ENCODE measurements at regions not wholly inside any gene's neighbourhood (a gene's known extent, or its start where the extent isn't known, plus 50 kb on each side); places are given as distances from the start of the nearest gene placed in this dataset.

- Histone ChIP-seq H3K4me1 (ENCODE audit: insufficient read depth, low read length, poor library complexity, severe bottlenecking) (no peaks in the 10 kb centered on the region), H3K4me3 (ENCODE audit: low read depth, low read length, poor library complexity, severe bottlenecking) (no peak overlapping the region), H3K36me3 (ENCODE audit: insufficient read depth, low read length, poor library complexity, severe bottlenecking) (no peaks in the 10 kb centered on the region), H3K27ac (ENCODE audit: low read depth, low read length, poor library complexity, severe bottlenecking) (no peak overlapping the region), H3K9me3 (ENCODE audit: low read depth, low read length, poor library complexity, severe bottlenecking) (no peaks in the 10 kb centered on the region), H3K27me3 (replicated peaks; ENCODE audit: insufficient read depth, low read depth, low read length, poor library complexity) (no peaks in the 10 kb centered on the region)
- ChIA-PET POLR2A (ENCODE audit: low non-redundant PET) (no interaction called here), CTCF (no interaction called here)
- intact Hi-C loops (cut with micrococcal nuclease; ENCODE audit: unreplicated experiment), result no loop called here
- TF ChIP-seq EZH2 (IDR thresholded peaks at IDR 0.05; ENCODE audit: borderline replicate concordance, low read depth, low read length, poor library complexity, severe bottlenecking) (no peak), CTCF (conservative IDR thresholded peaks at IDR 0.05; ENCODE audit: low read depth, low read length) (no peak)
- no peak for DNase-seq (ENCODE audit: low spot score)
- BruUV-seq (replicated peaks), result no TSS peak
These were observed 228.9 kb upstream of the MVB12B start for GRCh38 chr9:126097679-126098078.

DNA sequence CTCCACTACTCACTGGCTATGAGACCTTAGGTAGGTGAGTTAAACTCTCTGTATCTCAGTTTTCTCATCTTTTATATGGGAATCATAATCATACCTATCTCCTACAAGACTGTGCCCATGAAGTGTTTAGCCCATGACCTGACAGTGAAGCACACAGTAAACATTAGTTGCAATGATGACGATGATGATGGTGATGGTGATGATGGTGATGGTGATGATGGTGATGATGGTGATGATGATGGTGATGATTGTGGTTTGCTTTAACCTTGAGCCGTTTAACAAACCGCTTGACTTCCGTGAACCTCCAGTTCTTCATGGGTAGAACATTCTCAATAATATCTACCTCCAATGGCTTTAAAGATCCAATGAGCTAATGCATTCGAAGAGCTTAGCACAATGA is 220.2 kb upstream of the MVB12B start:
- Histone ChIP-seq H3K27ac (ENCODE audit: low read depth, low read length, poor library complexity, severe bottlenecking) (no peak overlapping the region), H3K27me3 (replicated peaks; ENCODE audit: insufficient read depth, low read depth, low read length, poor library complexity) (peaks cover 56% of the 10 kb centered on the region), H3K4me3 (ENCODE audit: low read depth, low read length, poor library complexity, severe bottlenecking) (no peak overlapping the region), H3K9me3 (ENCODE audit: low read depth, low read length, poor library complexity, severe bottlenecking) (no peaks in the 10 kb centered on the region), H3K4me1 (ENCODE audit: insufficient read depth, low read length, poor library complexity, severe bottlenecking) (no peaks in the 10 kb centered on the region), H3K36me3 (ENCODE audit: insufficient read depth, low read length, poor library complexity, severe bottlenecking) (no peaks in the 10 kb centered on the region)
- CTCF ChIA-PET, result no interaction called here
- DNase-seq (ENCODE audit: low spot score), result no peak
- TF ChIP-seq EZH2 (IDR thresholded peaks at IDR 0.05; ENCODE audit: borderline replicate concordance, low read depth, low read length, poor library complexity, severe bottlenecking) (no peak), CTCF (conservative IDR thresholded peaks at IDR 0.05; ENCODE audit: low read depth, low read length) (no peak)
- intact Hi-C loops (cut with micrococcal nuclease; ENCODE audit: unreplicated experiment), result no loop called here
- POLR2A ChIA-PET (ENCODE audit: low non-redundant PET), result no interaction called here
- BruUV-seq (replicated peaks), result no TSS peak

DNA sequence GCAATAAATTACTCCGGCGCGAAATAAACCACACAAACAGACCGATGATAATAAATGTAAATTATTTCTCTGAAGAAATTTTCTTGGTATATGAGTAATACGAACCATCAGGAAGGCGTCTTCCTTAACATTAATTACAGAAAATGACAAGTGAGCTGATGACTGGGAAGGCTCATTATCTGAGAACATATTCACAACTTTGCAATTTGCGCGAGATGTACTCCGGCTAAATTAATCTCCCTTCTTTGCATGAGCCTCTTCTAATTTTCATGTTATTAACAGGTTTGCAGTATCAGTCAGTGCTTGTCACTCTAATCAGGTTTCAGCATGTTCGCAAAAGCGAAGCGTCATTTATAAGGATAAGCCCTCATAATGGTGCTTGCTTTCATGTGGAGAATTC is 218.9 kb upstream of the MVB12B start:
- no peak for TF ChIP-seq CTCF (conservative IDR thresholded peaks at IDR 0.05; ENCODE audit: low read depth, low read length)
- no peak for TF ChIP-seq EZH2 (IDR thresholded peaks at IDR 0.05; ENCODE audit: borderline replicate concordance, low read depth, low read length, poor library complexity, severe bottlenecking)
- H3K27me3 ChIP-seq (replicated peaks; ENCODE audit: insufficient read depth, low read depth, low read length, poor library complexity), result peaks cover 63% of the 10 kb centered on the region
- no peak overlapping the region for H3K4me3 ChIP-seq (ENCODE audit: low read depth, low read length, poor library complexity, severe bottlenecking)
- H3K9me3 ChIP-seq (ENCODE audit: low read depth, low read length, poor library complexity, severe bottlenecking), result no peaks in the 10 kb centered on the region
- POLR2A ChIA-PET (ENCODE audit: low non-redundant PET), result no interaction called here
- BruUV-seq (replicated peaks), result no TSS peak
- H3K27ac ChIP-seq (ENCODE audit: low read depth, low read length, poor library complexity, severe bottlenecking), result no peak overlapping the region
- CTCF ChIA-PET, result no interaction called here
- no peaks in the 10 kb centered on the region for H3K36me3 ChIP-seq (ENCODE audit: insufficient read depth, low read length, poor library complexity, severe bottlenecking)
- intact Hi-C loops (cut with micrococcal nuclease; ENCODE audit: unreplicated experiment), result no loop called here
- no peaks in the 10 kb centered on the region for H3K4me1 ChIP-seq (ENCODE audit: insufficient read depth, low read length, poor library complexity, severe bottlenecking)
- no peak for DNase-seq (ENCODE audit: low spot score)
